H54 (cell line): ENCODE measurements at regions not wholly inside any gene's neighbourhood (a gene's known extent, or its start where the extent isn't known, plus 50 kb on each side); places are given as distances from the start of the nearest gene placed in this dataset.
A peak's percentile ranks its signal among the peaks of the same experiment; 100 is the strongest.

ENCODE experiments used
- DNase-seq: peaks from one replicate; pipeline ENCODE4 v3.0.0; 2011; ENCODE audit warnings: low spot score, mixed read lengths; ENCODE audit not compliant: insufficient read length
- FAIRE-seq: peaks from 3 replicates; lab custom pipeline; 2011; peaks lifted over from hg19 to GRCh38; lab: Jason Lieb, UNC
- POLR2A ChIP-seq: IDR thresholded peaks from 2 replicates; pipeline ENCODE4 v1.6.1; 2011; ENCODE audit warnings: low read depth, mild to moderate bottlenecking, low read length

DNA sequence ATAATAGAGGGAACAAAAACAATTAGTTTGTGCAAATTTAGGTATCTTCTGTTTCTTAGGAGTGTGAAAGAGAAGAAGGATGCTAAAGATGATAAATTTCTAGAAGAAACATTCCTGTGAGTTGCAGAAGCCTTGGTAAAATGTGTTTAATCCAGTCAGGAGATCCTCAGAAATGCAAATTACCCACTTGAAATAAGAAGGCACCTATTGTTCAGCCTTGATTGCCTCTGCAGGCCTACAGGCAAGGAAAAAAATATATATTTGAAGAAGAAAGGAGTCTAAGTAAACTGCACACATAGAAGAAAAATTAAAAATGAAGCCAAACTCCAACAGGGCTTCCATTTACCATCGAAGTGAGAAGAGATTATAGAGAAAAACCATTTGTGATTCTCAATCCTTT is 51.0 kb upstream of the LHX8 start:
- no peak for TF ChIP-seq POLR2A
- DNase-seq (no peak), FAIRE-seq (no peak)

DNA sequence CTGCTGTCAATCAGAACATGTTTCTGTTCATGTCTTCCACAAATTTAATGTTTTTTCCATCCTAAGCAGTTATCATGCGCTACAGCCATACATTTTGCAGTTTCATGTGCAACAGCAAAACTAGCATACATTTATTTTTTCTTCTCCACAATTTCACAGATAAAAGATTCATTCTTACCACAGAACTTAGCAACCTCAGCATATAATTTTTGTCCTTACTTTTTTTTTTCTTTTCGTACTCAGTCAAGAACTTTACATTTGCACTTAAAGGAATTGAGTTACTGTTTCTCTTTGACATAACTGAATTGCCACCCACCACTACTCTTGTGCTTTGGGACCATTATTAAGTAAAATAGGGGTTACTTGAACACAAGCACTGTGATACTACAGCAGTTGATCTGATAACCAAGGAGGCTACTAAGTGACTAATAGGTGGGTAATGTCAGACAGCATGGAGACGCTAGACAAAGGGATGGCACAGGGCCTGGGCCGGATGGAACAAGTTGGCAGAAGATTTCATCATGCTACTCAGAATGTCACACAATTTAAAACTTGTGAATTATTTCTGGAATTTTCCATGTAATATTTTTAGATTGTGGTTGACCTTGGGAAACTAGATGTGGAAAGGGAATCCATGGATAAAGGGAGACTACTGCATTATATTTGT is 50.2 kb upstream of the LHX8 start:
- peak; percentile 48 for FAIRE-seq
- DNase-seq = no peak
- TF ChIP-seq POLR2A = no peak
